Lung (tissue), 11 donors: ENCODE measurements at regions not wholly inside any gene's neighbourhood (a gene's known extent, or its start where the extent isn't known, plus 50 kb on each side); places are given as distances from the start of the nearest gene placed in this dataset.

Experiments
- ATAC-seq: fragments of 200-7000 bp; cut with Tn5 transposase; one replicate; pipeline ENCODE4 v1.9.1; 2020; ENCODE audit warnings: moderate number of reproducible peaks; ENCODE audit not compliant: insufficient read depth, low FRiP score
- DNase-seq, 3 donors: peaks; one replicate each; pipeline ENCODE4 v3.0.0-alpha.2; 2013 to 2017
- H3K27ac ChIP-seq, 2 donors: one replicate each; pipeline ENCODE4 v1.5.1; 2013; ENCODE audit warnings: mild to moderate bottlenecking in 2 of 2, moderate library complexity in 2 of 2, control low read depth in 1 of 2, inconsistent platforms in 1 of 2, low read depth in 1 of 2, low read length in 1 of 2
- H3K27me3 ChIP-seq, 3 donors: one replicate each; pipeline ENCODE4 v1.5.1; 2013; ENCODE audit warnings: low read length in 2 of 3; ENCODE audit not compliant: control insufficient read depth in 3 of 3, insufficient read depth in 3 of 3
- H3K36me3 ChIP-seq, 4 donors: one replicate each; pipeline ENCODE4 v1.5.1; 2013; ENCODE audit warnings: low read length in 4 of 4, mild to moderate bottlenecking in 1 of 4, moderate library complexity in 1 of 4; ENCODE audit not compliant: control insufficient read depth in 4 of 4, insufficient read depth in 4 of 4
- H3K4me1 ChIP-seq, 5 donors: one replicate each; pipeline ENCODE4 v1.5.1; 2013; ENCODE audit warnings: low read length in 5 of 5, mild to moderate bottlenecking in 2 of 5, moderate library complexity in 1 of 5; ENCODE audit not compliant: control insufficient read depth in 5 of 5, insufficient read depth in 5 of 5
- H3K4me3 ChIP-seq: one replicate; pipeline ENCODE4 v1.5.1; 2013; ENCODE audit warnings: mild to moderate bottlenecking, control low read depth, moderate library complexity
- H3K9ac ChIP-seq, 2 donors: one replicate each; pipeline ENCODE4 v1.5.1; 2013; ENCODE audit warnings: low read length in 2 of 2, control low read depth in 1 of 2; ENCODE audit not compliant: insufficient read depth in 1 of 2
- H3K9me3 ChIP-seq, 4 donors: one replicate each; pipeline ENCODE4 v1.5.1; 2013; ENCODE audit warnings: low read length in 3 of 4, mild to moderate bottlenecking in 1 of 4, moderate library complexity in 1 of 4; ENCODE audit not compliant: control insufficient read depth in 4 of 4, insufficient read depth in 3 of 4
- CTCF ChIP-seq: IDR thresholded peaks from 2 replicates; pipeline ENCODE4 v1.5.1; 2012; ENCODE audit warnings: mild to moderate bottlenecking; ENCODE audit errors: control extremely low read depth, extremely low read depth
- WGBS, 2 donors: extraction: QIAGEN DNeasy Blood & Tissue Kit; methylation state at CpG; one replicate each; pipeline ENCODE4 v1.1.7; 2013; 5-methylcytosine and 5-hydroxymethylcytosine counted together
- donor health status: control.
- donor health status: control.
- donor health status: Bipolar disorder and iron deficiency.
- donor health status: healthy.
- donor health status: DM: yes; HTN: yes; CAD: no.

GRCh38 chr2:51387235-51387634 is 355.3 kb upstream of the NRXN1 start:
- DNase-seq (no peak), ATAC-seq (no peak)
- TF ChIP-seq CTCF, result no peak
- Histone ChIP-seq H3K9ac (no peak overlapping the region), H3K9me3 (peaks cover 0 to 9% (median 0%) of the 10 kb centered on the region in 4 donors), H3K27ac (no peak overlapping the region), H3K27me3 (no peaks in the 10 kb centered on the region), H3K4me3 (no peak overlapping the region), H3K4me1 (no peaks in the 10 kb centered on the region), H3K36me3 (no peaks in the 10 kb centered on the region)

DNA sequence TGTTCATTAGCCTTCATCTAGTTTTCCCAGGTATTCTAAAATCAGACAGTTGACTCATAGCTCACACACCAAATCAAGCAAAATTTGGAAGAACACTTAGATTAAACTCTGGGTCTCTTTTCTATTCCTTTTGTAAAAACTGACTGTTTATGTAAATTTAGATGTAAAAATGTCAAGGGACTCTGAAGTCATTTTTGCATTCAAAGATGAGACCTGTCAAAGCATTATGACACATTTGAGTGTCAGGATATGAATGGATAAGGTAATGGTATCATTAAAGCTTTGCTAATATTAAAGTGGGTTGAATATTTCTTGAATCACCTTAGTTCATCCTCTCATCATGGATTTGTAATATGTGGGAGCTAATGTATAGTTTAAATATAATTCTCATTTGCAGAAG is 348.1 kb upstream of the NRXN1 start:
- Histone ChIP-seq H3K36me3 (no peaks in the 10 kb centered on the region), H3K27ac (no peak overlapping the region), H3K9ac (no peak overlapping the region), H3K4me1 (no peaks in the 10 kb centered on the region), H3K4me3 (no peak overlapping the region), H3K9me3 (peaks cover 0 to 5% (median 0%) of the 10 kb centered on the region in 4 donors), H3K27me3 (no peaks in the 10 kb centered on the region)
- no peak for DNase-seq
- ATAC-seq, result no peak
- no peak for TF ChIP-seq CTCF

DNA sequence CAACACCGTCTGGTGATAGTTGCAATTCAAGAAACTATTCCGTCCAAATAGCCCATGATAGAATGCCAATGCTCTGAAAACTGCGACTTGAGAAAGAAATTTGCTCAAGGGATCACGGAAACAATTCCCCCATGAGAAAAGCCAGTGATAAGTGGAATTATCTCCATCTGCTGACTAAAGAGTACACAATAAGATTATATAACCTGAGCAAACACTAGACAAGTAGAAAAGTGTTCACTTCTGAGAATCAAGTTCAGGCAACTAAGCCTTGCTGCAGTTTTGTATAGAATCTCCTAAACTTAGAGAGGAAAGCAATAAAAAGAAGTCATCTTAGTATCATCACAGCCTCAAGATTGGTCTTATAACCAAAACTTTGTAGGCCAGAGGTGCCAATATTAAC is 336.3 kb upstream of the NRXN1 start:
- Histone ChIP-seq H3K4me3 (no peak overlapping the region), H3K27ac (no peak overlapping the region), H3K4me1 (no peaks in the 10 kb centered on the region), H3K9me3 (no peaks in the 10 kb centered on the region), H3K9ac (no peak overlapping the region), H3K27me3 (no peaks in the 10 kb centered on the region), H3K36me3 (no peaks in the 10 kb centered on the region)
- DNase-seq (no peak), ATAC-seq (no peak)
- 74 to 87% methylated on average over 4 of the region's 4 CpGs for WGBS, 2 donors
- no peak for TF ChIP-seq CTCF

DNA sequence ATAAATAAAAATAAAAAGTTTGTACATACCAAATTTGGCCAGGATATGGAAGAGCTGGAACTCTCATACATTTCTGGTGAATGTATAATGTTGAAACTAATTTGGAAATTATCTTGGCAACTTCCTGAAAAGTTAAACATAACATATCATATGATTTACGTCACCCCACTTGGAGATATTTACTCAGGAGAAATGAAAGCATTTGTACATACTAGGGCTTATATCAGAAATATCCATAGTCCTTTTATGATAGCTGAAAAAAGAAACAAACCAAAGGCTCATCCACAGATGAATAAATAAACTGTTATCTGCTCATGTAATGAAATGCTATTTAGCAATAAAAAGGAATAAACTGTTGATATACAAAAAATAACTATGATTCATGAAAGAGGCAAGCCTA is 318.2 kb upstream of the NRXN1 start:
- H3K36me3 ChIP-seq, result no peaks in the 10 kb centered on the region
- no peaks in the 10 kb centered on the region for H3K9me3 ChIP-seq
- no peak overlapping the region for H3K27ac ChIP-seq
- peak in 2 of 3 donors; percentile 10 to 45 for DNase-seq
- H3K9ac ChIP-seq, result no peak overlapping the region
- WGBS, 2 donors, result 32 to 50% methylated on average over 1 of the region's 1 CpG
- TF ChIP-seq CTCF, result no peak
- no peaks in the 10 kb centered on the region for H3K4me1 ChIP-seq
- H3K4me3 ChIP-seq, result no peak overlapping the region
- no peaks in the 10 kb centered on the region for H3K27me3 ChIP-seq
- ATAC-seq, result no peak
